Thyroid gland (tissue), 4 donors: ENCODE measurements at regions not wholly inside any gene's neighbourhood (a gene's known extent, or its start where the extent isn't known, plus 50 kb on each side); places are given as distances from the start of the nearest gene placed in this dataset.

ENCODE experiments used
- DNase-seq, 2 donors: peaks; one replicate each; pipeline ENCODE4 v3.0.0-alpha.2; 2019
- H3K27ac ChIP-seq, 3 donors: fragments of 200-600 bp; sonication (generic); 1 replicate in 2 of 3; 2 replicates in 1 of 3; pipeline ENCODE4 v1.5.1; 2016 to 2019; ENCODE audit warnings: mild to moderate bottlenecking in 1 of 3, moderate library complexity in 1 of 3
- H3K27me3 ChIP-seq: fragments of 200-600 bp; sonication (generic); one replicate; pipeline ENCODE4 v1.5.1; 2019
- H3K36me3 ChIP-seq, 2 donors: fragments of 200-600 bp; sonication (generic); one replicate each; pipeline ENCODE4 v1.5.1; 2016 to 2019
- H3K4me1 ChIP-seq, 2 donors: fragments of 200-600 bp; sonication (generic); one replicate each; pipeline ENCODE4 v1.5.1; 2017 to 2019
- H3K4me3 ChIP-seq, 3 donors: fragments of 200-600 bp; sonication (generic); replicated peaks in 1 of 3; 1 replicate in 2 of 3; 2 replicates in 1 of 3; pipeline ENCODE4 v1.5.1; 2016; ENCODE audit warnings: mild to moderate bottlenecking in 1 of 3
- H3K9me3 ChIP-seq: fragments of 200-600 bp; sonication (generic); one replicate; pipeline ENCODE4 v1.5.1; 2017
- POLR2A ChIP-seq, 2 donors: fragments of 450-650 bp; IDR thresholded peaks; one replicate each; pipeline ENCODE4 v1.6.1; 2017; ENCODE audit warnings: antibody characterized with exemption in 2 of 2, mild to moderate bottlenecking in 2 of 2, moderate library complexity in 1 of 2
- WGBS, 2 donors: methylation state at CpG; one replicate each; pipeline ENCODE4 v1.1.5; 2017; 5-methylcytosine and 5-hydroxymethylcytosine counted together
- intact Hi-C: fragments of 100-400 bp; cut with DNase I; formaldehyde crosslinking; loops from one replicate; pipeline ENCODE4 v1.15.1; 2023
- TF ChIP-seq, protein P1 (sequence below), 6 experiments: fragments of 200-600 bp in 3 of 6; fragments of 450-650 bp in 3 of 6; sonication (generic) in 3 of 6; IDR thresholded peaks; one replicate each; pipeline ENCODE4 v1.5.1; 2016 to 2019; ENCODE audit warnings: antibody characterized with exemption in 6 of 6, mild to moderate bottlenecking in 2 of 6, inconsistent platforms in 1 of 6, moderate library complexity in 1 of 6

DNA sequence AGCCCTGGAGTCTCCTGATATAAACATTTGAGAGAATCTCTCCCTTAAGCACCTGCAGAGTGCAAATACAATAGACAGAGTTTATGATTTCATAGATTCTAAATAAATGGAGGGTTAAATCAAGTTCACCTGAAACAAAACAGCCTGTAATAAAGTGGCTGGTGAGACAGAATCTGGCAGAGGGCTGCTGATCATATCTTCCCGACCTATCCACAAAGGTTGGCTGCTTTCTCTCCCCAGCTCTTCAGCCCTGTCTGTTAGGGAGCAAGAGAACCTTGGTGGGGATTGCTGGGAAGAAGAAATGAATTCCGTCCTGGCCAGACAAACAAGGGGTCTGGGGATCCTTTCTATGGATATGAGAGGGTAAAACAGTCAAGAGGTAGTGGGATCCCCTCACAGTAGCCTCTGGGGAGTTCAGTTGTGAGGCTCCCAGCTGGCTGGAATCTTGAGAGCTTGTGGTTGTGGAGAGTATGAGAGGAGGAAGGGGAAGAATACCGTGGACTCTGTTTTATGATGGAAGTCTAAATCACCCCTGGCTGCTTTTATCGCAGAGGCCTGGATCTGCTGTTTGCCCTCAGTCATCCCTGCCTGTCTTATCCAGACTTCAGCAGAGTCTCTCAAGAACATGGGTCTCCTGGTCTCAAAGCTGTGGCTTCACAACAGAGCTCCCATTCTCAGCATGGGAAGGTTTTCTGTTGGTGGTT is 451.3 kb downstream of the NTRK3 start:
- H3K36me3 ChIP-seq: no peaks in the 10 kb centered on the region
- WGBS, 2 donors: 66 to 77% methylated on average over 4 of the region's 4 CpGs
- H3K27ac ChIP-seq: no peak overlapping the region
- H3K9me3 ChIP-seq: no peaks in the 10 kb centered on the region
- DNase-seq: no peak
- H3K4me1 ChIP-seq: no peaks in the 10 kb centered on the region
- intact Hi-C loops: no loop called here
- no peak for TF ChIP-seq POLR2A (IDR thresholded peaks at IDR 0.05)
- TF ChIP-seq, protein P1, sequence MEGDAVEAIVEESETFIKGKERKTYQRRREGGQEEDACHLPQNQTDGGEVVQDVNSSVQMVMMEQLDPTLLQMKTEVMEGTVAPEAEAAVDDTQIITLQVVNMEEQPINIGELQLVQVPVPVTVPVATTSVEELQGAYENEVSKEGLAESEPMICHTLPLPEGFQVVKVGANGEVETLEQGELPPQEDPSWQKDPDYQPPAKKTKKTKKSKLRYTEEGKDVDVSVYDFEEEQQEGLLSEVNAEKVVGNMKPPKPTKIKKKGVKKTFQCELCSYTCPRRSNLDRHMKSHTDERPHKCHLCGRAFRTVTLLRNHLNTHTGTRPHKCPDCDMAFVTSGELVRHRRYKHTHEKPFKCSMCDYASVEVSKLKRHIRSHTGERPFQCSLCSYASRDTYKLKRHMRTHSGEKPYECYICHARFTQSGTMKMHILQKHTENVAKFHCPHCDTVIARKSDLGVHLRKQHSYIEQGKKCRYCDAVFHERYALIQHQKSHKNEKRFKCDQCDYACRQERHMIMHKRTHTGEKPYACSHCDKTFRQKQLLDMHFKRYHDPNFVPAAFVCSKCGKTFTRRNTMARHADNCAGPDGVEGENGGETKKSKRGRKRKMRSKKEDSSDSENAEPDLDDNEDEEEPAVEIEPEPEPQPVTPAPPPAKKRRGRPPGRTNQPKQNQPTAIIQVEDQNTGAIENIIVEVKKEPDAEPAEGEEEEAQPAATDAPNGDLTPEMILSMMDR (IDR thresholded peaks at IDR 0.05): no peak
- no peaks in the 10 kb centered on the region for H3K27me3 ChIP-seq
- H3K4me3 ChIP-seq: no peak overlapping the region

DNA sequence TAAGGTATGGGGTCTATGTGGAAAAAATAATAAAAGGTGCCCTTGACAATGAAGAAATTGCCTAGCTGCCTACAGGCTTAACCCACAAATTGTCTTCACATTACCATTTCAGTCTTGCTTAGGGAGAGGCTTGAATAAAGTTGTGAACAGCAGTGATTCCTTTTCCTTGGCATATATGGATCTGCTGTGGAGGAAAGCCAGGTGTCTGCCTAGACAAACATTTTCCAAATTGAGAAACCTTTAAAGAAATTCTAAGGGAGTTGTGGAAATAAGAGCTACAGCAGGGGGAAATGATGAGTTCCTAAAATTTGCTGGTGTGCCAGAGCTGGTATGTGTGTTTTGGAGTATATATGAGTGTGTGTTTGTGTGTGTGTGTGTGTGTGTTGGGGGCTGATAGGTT is 452.1 kb downstream of the NTRK3 start:
- Histone ChIP-seq H3K4me3 (no peak overlapping the region), H3K9me3 (no peaks in the 10 kb centered on the region), H3K27me3 (no peaks in the 10 kb centered on the region), H3K36me3 (no peaks in the 10 kb centered on the region), H3K27ac (no peak overlapping the region), H3K4me1 (no peaks in the 10 kb centered on the region)
- no peak for DNase-seq
- intact Hi-C loops: no loop called here
- TF ChIP-seq POLR2A (IDR thresholded peaks at IDR 0.05): no peak

DNA sequence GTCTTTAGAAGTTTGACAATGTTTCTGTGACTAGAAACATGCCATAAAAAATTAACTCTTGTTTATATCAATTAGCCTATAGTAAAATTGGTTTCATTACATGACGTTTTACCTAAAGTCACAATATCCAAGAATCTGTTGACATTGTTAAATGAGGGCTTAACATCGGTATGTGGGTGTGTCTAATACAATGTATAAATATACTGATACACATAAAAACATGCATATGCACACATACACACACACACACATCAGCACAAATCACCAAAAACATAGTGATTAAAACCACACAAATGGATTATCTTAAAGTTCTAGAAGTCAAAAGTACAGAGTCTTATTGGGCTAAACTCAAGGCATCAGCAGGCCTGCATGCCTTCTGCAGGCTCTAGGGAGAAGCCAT is 456.7 kb downstream of the NTRK3 start:
- Histone ChIP-seq H3K4me1 (no peaks in the 10 kb centered on the region), H3K36me3 (no peaks in the 10 kb centered on the region), H3K27ac (no peak overlapping the region), H3K27me3 (no peaks in the 10 kb centered on the region), H3K9me3 (no peaks in the 10 kb centered on the region), H3K4me3 (no peak overlapping the region)
- TF ChIP-seq POLR2A (IDR thresholded peaks at IDR 0.05): no peak
- TF ChIP-seq, protein P1 (IDR thresholded peaks at IDR 0.05): no peak
- intact Hi-C loops: no loop called here
- no peak for DNase-seq
- WGBS, 2 donors: 41 to 43% methylated on average over 2 of the region's 2 CpGs

DNA sequence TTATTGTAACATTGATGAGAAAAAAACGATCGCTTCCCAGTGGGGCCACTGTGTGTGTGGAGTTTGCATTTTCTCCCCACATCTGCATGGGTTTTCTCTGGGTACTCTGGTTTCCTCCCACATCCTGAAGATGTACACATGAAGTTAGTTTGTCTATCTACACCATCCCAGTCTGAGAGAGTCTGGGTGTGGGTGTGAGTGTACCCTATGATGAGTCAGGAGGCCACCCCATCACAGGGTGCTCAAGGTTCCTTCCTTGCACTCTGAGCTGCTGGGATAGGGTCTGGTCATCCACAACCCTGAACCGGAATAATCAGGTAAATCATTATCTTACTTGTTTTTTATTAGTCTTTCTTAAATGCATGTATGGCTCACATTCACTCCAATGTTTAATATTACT is 457.1 kb downstream of the NTRK3 start:
- no peaks in the 10 kb centered on the region for H3K27me3 ChIP-seq
- 76 to 79% methylated on average over 3 of the region's 3 CpGs for WGBS, 2 donors
- TF ChIP-seq POLR2A (IDR thresholded peaks at IDR 0.05): no peak
- TF ChIP-seq, protein P1 (IDR thresholded peaks at IDR 0.05): no peak
- H3K4me1 ChIP-seq: no peaks in the 10 kb centered on the region
- intact Hi-C loops: no loop called here
- H3K27ac ChIP-seq: no peak overlapping the region
- H3K4me3 ChIP-seq: no peak overlapping the region
- H3K9me3 ChIP-seq: no peaks in the 10 kb centered on the region
- H3K36me3 ChIP-seq: no peaks in the 10 kb centered on the region
- no peak for DNase-seq

DNA sequence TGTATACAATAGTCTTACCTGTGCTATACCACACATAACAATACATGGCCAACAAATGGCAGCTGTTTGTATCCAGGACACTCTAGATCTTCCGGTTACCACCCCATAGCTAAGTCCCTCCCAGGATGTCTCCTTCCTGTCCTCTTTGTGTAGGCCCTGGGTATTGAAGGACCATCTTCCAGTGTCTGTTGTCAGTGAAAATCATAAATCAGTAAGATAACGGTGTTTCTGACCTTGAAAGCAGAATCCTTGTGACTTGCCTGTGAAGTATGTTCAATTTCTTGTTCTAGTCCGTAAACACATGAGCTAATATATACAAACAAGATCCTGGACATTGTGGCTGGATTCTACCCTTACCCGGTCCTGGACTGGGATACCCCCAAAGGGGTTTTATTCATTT is 462.8 kb downstream of the NTRK3 start:
- Histone ChIP-seq H3K9me3 (no peaks in the 10 kb centered on the region), H3K4me3 (no peak overlapping the region), H3K36me3 (no peaks in the 10 kb centered on the region), H3K27ac (no peak overlapping the region), H3K27me3 (no peaks in the 10 kb centered on the region), H3K4me1 (no peaks in the 10 kb centered on the region)
- TF ChIP-seq, protein P1 (IDR thresholded peaks at IDR 0.05): no peak
- TF ChIP-seq POLR2A (IDR thresholded peaks at IDR 0.05): no peak
- 82 to 88% methylated on average over 4 of the region's 4 CpGs for WGBS, 2 donors
- no peak for DNase-seq
- intact Hi-C loops: no loop called here
